H9 (cell line): ENCODE measurements at regions not wholly inside any gene's neighbourhood (a gene's known extent, or its start where the extent isn't known, plus 50 kb on each side); places are given as distances from the start of the nearest gene placed in this dataset.

Source experiments
- DNase-seq: peaks from one replicate; pipeline ENCODE4 v3.0.0-alpha.2; 2017
- H2AFZ ChIP-seq: one replicate; pipeline ENCODE4 v1.6.1; 2013; ENCODE audit warnings: mild to moderate bottlenecking, low read length, control low read depth, moderate library complexity
- H2AK5ac ChIP-seq: 2 replicates; pipeline ENCODE4 v1.6.1; 2013; ENCODE audit warnings: low read length, control low read depth, mixed read lengths; ENCODE audit not compliant: insufficient read length
- H2BK120ac ChIP-seq: one replicate; pipeline ENCODE4 v1.6.1; 2013; ENCODE audit warnings: low read depth, mild to moderate bottlenecking, low read length, control low read depth, inconsistent platforms; ENCODE audit not compliant: poor library complexity, severe bottlenecking
- H2BK12ac ChIP-seq: 2 replicates; pipeline ENCODE4 v1.6.1; 2013; ENCODE audit warnings: low read length, control low read depth, mixed read lengths, low read depth; ENCODE audit not compliant: insufficient read length
- H2BK15ac ChIP-seq: 2 replicates; pipeline ENCODE4 v1.6.1; 2013; ENCODE audit warnings: low read depth, low read length, control low read depth
- H2BK20ac ChIP-seq: one replicate; pipeline ENCODE4 v1.6.1; 2013; ENCODE audit warnings: low read depth, mild to moderate bottlenecking, low read length, control low read depth, inconsistent platforms; ENCODE audit not compliant: poor library complexity, severe bottlenecking
- H2BK5ac ChIP-seq: 2 replicates; pipeline ENCODE4 v1.6.1; 2013; ENCODE audit warnings: low read length, control low read depth, mixed read lengths; ENCODE audit not compliant: insufficient read length
- H3K14ac ChIP-seq: 2 replicates; pipeline ENCODE4 v1.6.1; 2013; ENCODE audit warnings: low read length, control low read depth; ENCODE audit not compliant: insufficient read depth
- H3K18ac ChIP-seq: 2 replicates; pipeline ENCODE4 v1.6.1; 2013; ENCODE audit warnings: low read depth, mild to moderate bottlenecking, mixed read lengths, low read length, control low read depth; ENCODE audit not compliant: insufficient read length
- H3K23ac ChIP-seq: 2 replicates; pipeline ENCODE4 v1.6.1; 2013; ENCODE audit warnings: low read length, control low read depth, mixed read lengths, low read depth; ENCODE audit not compliant: insufficient read length
- H3K23me2 ChIP-seq: 2 replicates; pipeline ENCODE4 v1.6.1; 2013; ENCODE audit warnings: low read depth, mild to moderate bottlenecking, mixed read lengths, low read length, control low read depth; ENCODE audit not compliant: insufficient read length, poor library complexity, severe bottlenecking
- H3K27ac ChIP-seq: 2 replicates; pipeline ENCODE4 v1.5.1; 2013; ENCODE audit warnings: low read length, control low read depth, mixed read lengths, low read depth; ENCODE audit not compliant: insufficient read length
- H3K27me3 ChIP-seq: 2 replicates; pipeline ENCODE4 v1.6.1; 2013; ENCODE audit warnings: low read length, control low read depth, inconsistent platforms; ENCODE audit not compliant: insufficient read depth
- H3K4ac ChIP-seq: 2 replicates; pipeline ENCODE4 v1.6.1; 2013; ENCODE audit warnings: low read depth, mild to moderate bottlenecking, control low read depth, inconsistent platforms, low read length, moderate library complexity
- H3K4me1 ChIP-seq: 2 replicates; pipeline ENCODE4 v1.6.1; 2013; ENCODE audit warnings: low read length, control low read depth, inconsistent platforms; ENCODE audit not compliant: insufficient read depth
- H3K4me2 ChIP-seq: 2 replicates; pipeline ENCODE4 v1.6.1; 2013; ENCODE audit warnings: low read length, control low read depth, mixed read lengths; ENCODE audit not compliant: insufficient read length, insufficient read depth
- H3K56ac ChIP-seq: 2 replicates; pipeline ENCODE4 v1.6.1; 2013; ENCODE audit warnings: low read depth, mild to moderate bottlenecking, mixed read lengths, low read length, control low read depth; ENCODE audit not compliant: insufficient read length
- H3K79me1 ChIP-seq: 2 replicates; pipeline ENCODE4 v1.6.1; 2013; ENCODE audit warnings: low read depth, mild to moderate bottlenecking, moderate library complexity, low read length, control low read depth, inconsistent platforms; ENCODE audit not compliant: insufficient read depth, poor library complexity, severe bottlenecking
- H3K79me2 ChIP-seq: 2 replicates; pipeline ENCODE4 v1.6.1; 2013; ENCODE audit warnings: low read length, control low read depth, inconsistent platforms; ENCODE audit not compliant: insufficient read depth
- H3K9ac ChIP-seq: 2 replicates; pipeline ENCODE4 v1.6.1; 2013; ENCODE audit warnings: low read length, control low read depth, mixed read lengths; ENCODE audit not compliant: insufficient read length; ENCODE audit errors: extremely low read depth
- H3K9me3 ChIP-seq: one replicate; pipeline ENCODE4 v1.6.1; 2013; ENCODE audit warnings: low read depth, low read length, inconsistent platforms; ENCODE audit not compliant: control insufficient read depth
- H3T11ph ChIP-seq: one replicate; pipeline ENCODE4 v1.6.1; 2013; ENCODE audit warnings: mild to moderate bottlenecking, low read length, control low read depth, inconsistent platforms
- H4K20me1 ChIP-seq: one replicate; pipeline ENCODE4 v1.6.1; 2013; ENCODE audit not compliant: control insufficient read depth, insufficient read length, insufficient read depth
- H4K5ac ChIP-seq: 2 replicates; pipeline ENCODE4 v1.6.1; 2013; ENCODE audit warnings: low read depth, mild to moderate bottlenecking, mixed read lengths, low read length, control low read depth; ENCODE audit not compliant: insufficient read length
- H4K8ac ChIP-seq: replicated peaks from 2 replicates; pipeline ENCODE4 v1.6.1; 2013; ENCODE audit warnings: low read length, control low read depth, mixed read lengths, low read depth; ENCODE audit not compliant: insufficient read length
- H4K91ac ChIP-seq: 2 replicates; pipeline ENCODE4 v1.6.1; 2013; ENCODE audit warnings: low read depth, mild to moderate bottlenecking, moderate library complexity, mixed read lengths, low read length, control low read depth; ENCODE audit not compliant: insufficient read length
- H3K27ac Mint-ChIP-seq, 3 experiments: 2 replicates in 2 of 3; 3 replicates in 1 of 3; pipeline ENCODE4 v1.8.0; 2020 to 2021; ENCODE audit warnings: mixed read lengths in 3 of 3, mild to moderate bottlenecking in 1 of 3, moderate library complexity in 1 of 3
- H3K27me3 Mint-ChIP-seq: 2 replicates; pipeline ENCODE4 v1.8.0; 2021; ENCODE audit warnings: low read depth, mild to moderate bottlenecking, moderate library complexity, mixed read lengths
- H3K36me3 Mint-ChIP-seq, 3 experiments: 2 replicates in 2 of 3; 3 replicates in 1 of 3; pipeline ENCODE4 v1.8.0; 2020 to 2021; ENCODE audit warnings: low read depth in 3 of 3, mixed read lengths in 3 of 3; ENCODE audit not compliant: insufficient read depth in 1 of 3
- H3K4me1 Mint-ChIP-seq, 2 experiments: 2 replicates each; pipeline ENCODE4 v1.8.0; 2020; ENCODE audit warnings: mixed read lengths in 2 of 2
- H3K4me3 Mint-ChIP-seq, 2 experiments: 2 replicates in 1 of 2; 3 replicates in 1 of 2; pipeline ENCODE4 v1.8.0; 2020 to 2021; ENCODE audit warnings: mild to moderate bottlenecking in 2 of 2, mixed read lengths in 2 of 2, moderate library complexity in 1 of 2
- H3K9me3 Mint-ChIP-seq, 2 experiments: 2 replicates in 1 of 2; 3 replicates in 1 of 2; pipeline ENCODE4 v1.8.0; 2020; ENCODE audit warnings: mild to moderate bottlenecking in 2 of 2, mixed read lengths in 2 of 2, moderate library complexity in 1 of 2
- WGBS: extraction: QIAGEN DNeasy Blood & Tissue Kit; methylation state at CpG from one replicate; pipeline ENCODE4 v1.1.7; 2013; ENCODE audit warnings: missing lambda C conversion rate, low lambda C conversion rate, mixed read lengths; ENCODE audit not compliant: insufficient read length; ENCODE audit errors: extremely low coverage; 5-methylcytosine and 5-hydroxymethylcytosine counted together
- TF ChIP-seq, protein P1 (sequence below): fragments of 200-600 bp; sonication (generic); conservative IDR thresholded peaks from 3 replicates; pipeline ENCODE4 v1.8.0; 2021; ENCODE audit warnings: antibody characterized with exemption, mild to moderate bottlenecking

DNA sequence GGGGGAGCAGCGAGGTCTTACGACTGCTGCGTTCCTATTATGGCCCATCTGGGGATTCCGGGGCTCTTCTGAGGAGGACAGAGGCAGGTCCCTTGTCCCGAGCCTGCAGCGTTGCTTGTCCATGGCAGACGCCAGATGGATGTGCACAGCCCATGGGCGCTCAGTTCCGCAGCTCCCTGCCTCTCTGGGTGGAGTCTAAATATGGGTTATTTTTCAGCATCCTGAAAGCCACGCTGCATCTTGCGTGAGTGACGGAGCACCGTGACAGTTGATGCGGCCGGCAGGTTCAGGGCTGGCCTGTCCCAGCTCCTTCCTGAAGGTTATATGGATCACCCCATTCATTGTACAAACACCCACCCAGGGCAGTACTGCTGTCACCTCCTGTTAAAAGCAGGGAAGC is 1169.4 kb downstream of the BRD1 start:
- Histone ChIP-seq H2BK5ac (no peak overlapping the region), H3T11ph (no peak overlapping the region), H2BK20ac (no peak overlapping the region), H4K5ac (no peak overlapping the region), H2BK12ac (no peak overlapping the region), H2AK5ac (no peak overlapping the region), H3K23ac (no peak overlapping the region), H3K79me2 (no peaks in the 10 kb centered on the region), H2BK120ac (no peak overlapping the region), H3K4me2 (no peak overlapping the region), H3K79me1 (no peaks in the 10 kb centered on the region), H4K20me1 (no peaks in the 10 kb centered on the region), H2BK15ac (no peak overlapping the region), H3K18ac (no peak overlapping the region), H3K14ac (no peak overlapping the region), H4K91ac (no peak overlapping the region), H3K4me1 (no peaks in the 10 kb centered on the region), H3K9me3 (no peaks in the 10 kb centered on the region), H3K4ac (no peak overlapping the region), H3K9ac (no peak overlapping the region), H4K8ac (no peak overlapping the region), H3K27me3 (no peaks in the 10 kb centered on the region), H3K23me2 (no peaks in the 10 kb centered on the region), H2AFZ (no peak overlapping the region), H3K56ac (no peak overlapping the region), H3K27ac (no peak overlapping the region)
- Mint-ChIP-seq H3K27me3 (no peaks in the 10 kb centered on the region), H3K4me1 (0 out of 4 replicates have a peak, but pooled peaks cover 0 to 3% of the 10 kb centered on the region in 2 experiments), H3K9me3 (peaks cover under 1 to 7% of the 10 kb centered on the region in 2 experiments; a peak in 4 of 5 replicates), H3K36me3 (peaks cover 2 to 16% (median 14%) of the 10 kb centered on the region in 3 experiments; a peak in 6 of 7 replicates), H3K4me3 (no peak overlapping the region), H3K27ac (no peak overlapping the region)
- TF ChIP-seq, protein P1, sequence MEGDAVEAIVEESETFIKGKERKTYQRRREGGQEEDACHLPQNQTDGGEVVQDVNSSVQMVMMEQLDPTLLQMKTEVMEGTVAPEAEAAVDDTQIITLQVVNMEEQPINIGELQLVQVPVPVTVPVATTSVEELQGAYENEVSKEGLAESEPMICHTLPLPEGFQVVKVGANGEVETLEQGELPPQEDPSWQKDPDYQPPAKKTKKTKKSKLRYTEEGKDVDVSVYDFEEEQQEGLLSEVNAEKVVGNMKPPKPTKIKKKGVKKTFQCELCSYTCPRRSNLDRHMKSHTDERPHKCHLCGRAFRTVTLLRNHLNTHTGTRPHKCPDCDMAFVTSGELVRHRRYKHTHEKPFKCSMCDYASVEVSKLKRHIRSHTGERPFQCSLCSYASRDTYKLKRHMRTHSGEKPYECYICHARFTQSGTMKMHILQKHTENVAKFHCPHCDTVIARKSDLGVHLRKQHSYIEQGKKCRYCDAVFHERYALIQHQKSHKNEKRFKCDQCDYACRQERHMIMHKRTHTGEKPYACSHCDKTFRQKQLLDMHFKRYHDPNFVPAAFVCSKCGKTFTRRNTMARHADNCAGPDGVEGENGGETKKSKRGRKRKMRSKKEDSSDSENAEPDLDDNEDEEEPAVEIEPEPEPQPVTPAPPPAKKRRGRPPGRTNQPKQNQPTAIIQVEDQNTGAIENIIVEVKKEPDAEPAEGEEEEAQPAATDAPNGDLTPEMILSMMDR = no peak
- no CpG with 5 or more reads among the region's 15 CpGs for WGBS
- no peak for DNase-seq
